Heart left ventricle (tissue), 13 donors: ENCODE measurements at regions not wholly inside any gene's neighbourhood (a gene's known extent, or its start where the extent isn't known, plus 50 kb on each side); places are given as distances from the start of the nearest gene placed in this dataset.

Experiments used
- POLR2A ChIP-seq, 2 donors: fragments of 450-650 bp; IDR thresholded peaks; one replicate each; pipeline ENCODE4 v1.6.1; 2017; ENCODE audit warnings: antibody characterized with exemption in 2 of 2, mild to moderate bottlenecking in 2 of 2, moderate library complexity in 2 of 2
- TF ChIP-seq, protein P1 (sequence below), 12 donors: fragments of 200-600 bp; sonication (generic) in 4 of 12; IDR thresholded peaks; one replicate each; pipeline versions ENCODE4 v1.5.0 to v1.8.0; 2018 to 2022; ENCODE audit warnings: antibody characterized with exemption in 12 of 12, mild to moderate bottlenecking in 5 of 12
- donor health status: ischemic (EF 13 %, LVEDD 7.1; RV severe dilation, severe dysfunction).
- donor health status: DM: no; HTN: yes; CAD: no.
- donor health status: DM: no; HTN: no; CAD: no.
- donor health status: ischemic (EF 25% LVEDD 6.9; RV normal size, moderate dysfunction).
- donor health status: ischemic (EF 25% LVEDD 5.7; RV mildly dilated, moderate dysfunction).
- donor health status: ischemic (EF 35%, LVEDD 5.7; RV mildly dilated, moderate dysfunction).
- donor health status: nonischemic (EF 11% LVEDD 7.7; RV severe dilation, severe dysfunction).
- donor health status: DM: yes; HTN: yes; CAD: no.
- donor health status: PGD.
- donor health status: ischemic (EF 29% LVEDD 5.4; RV normal size, mild dysfunction).
- donor health status: nonischemic (EF 23%, LVEDD 6.1; RV moderate dilation, normal function).

- TF ChIP-seq, protein P1, sequence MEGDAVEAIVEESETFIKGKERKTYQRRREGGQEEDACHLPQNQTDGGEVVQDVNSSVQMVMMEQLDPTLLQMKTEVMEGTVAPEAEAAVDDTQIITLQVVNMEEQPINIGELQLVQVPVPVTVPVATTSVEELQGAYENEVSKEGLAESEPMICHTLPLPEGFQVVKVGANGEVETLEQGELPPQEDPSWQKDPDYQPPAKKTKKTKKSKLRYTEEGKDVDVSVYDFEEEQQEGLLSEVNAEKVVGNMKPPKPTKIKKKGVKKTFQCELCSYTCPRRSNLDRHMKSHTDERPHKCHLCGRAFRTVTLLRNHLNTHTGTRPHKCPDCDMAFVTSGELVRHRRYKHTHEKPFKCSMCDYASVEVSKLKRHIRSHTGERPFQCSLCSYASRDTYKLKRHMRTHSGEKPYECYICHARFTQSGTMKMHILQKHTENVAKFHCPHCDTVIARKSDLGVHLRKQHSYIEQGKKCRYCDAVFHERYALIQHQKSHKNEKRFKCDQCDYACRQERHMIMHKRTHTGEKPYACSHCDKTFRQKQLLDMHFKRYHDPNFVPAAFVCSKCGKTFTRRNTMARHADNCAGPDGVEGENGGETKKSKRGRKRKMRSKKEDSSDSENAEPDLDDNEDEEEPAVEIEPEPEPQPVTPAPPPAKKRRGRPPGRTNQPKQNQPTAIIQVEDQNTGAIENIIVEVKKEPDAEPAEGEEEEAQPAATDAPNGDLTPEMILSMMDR (IDR thresholded peaks at IDR 0.05), result no peak
- TF ChIP-seq POLR2A (IDR thresholded peaks at IDR 0.05), result no peak
These were observed 318.7 kb upstream of the SEMA6D start for GRCh38 chr15:47398594-47398993.
